ENCODE measurements at regions not wholly inside any gene's neighbourhood (a gene's known extent, or its start where the extent isn't known, plus 50 kb on each side); places are given as distances from the start of the nearest gene placed in this dataset.

DNA sequence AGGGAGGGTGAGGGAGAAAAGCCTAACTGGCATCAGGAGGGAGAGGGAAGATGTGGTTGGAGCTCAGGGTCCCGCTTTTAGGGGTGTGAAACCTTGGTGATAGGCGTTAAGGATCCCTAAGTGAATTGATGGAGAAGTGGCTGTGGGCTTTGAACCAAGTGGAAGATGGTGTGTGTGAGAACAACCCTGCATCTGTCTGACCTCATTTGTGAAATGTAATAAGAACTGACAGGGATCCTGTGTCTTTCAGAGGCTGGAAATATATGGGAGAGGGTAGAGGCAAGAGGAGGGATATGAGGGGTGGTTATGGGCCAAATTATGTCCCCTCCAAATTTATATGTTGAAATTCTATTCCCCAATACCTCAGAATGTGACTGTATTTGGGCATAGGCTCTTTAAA is 63.8 kb upstream of the NRXN3 start:
- ChIA-PET POLR2A (no interaction called here), CTCF (no interaction called here)
- no peak for ATAC-seq
- TF ChIP-seq, protein P1, sequence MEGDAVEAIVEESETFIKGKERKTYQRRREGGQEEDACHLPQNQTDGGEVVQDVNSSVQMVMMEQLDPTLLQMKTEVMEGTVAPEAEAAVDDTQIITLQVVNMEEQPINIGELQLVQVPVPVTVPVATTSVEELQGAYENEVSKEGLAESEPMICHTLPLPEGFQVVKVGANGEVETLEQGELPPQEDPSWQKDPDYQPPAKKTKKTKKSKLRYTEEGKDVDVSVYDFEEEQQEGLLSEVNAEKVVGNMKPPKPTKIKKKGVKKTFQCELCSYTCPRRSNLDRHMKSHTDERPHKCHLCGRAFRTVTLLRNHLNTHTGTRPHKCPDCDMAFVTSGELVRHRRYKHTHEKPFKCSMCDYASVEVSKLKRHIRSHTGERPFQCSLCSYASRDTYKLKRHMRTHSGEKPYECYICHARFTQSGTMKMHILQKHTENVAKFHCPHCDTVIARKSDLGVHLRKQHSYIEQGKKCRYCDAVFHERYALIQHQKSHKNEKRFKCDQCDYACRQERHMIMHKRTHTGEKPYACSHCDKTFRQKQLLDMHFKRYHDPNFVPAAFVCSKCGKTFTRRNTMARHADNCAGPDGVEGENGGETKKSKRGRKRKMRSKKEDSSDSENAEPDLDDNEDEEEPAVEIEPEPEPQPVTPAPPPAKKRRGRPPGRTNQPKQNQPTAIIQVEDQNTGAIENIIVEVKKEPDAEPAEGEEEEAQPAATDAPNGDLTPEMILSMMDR (IDR thresholded peaks at IDR 0.05): no peak
- DNase-seq: no peak
- H3K27me3 Mint-ChIP-seq: peaks cover 3% of the 10 kb centered on the region
- intact Hi-C loops (cut with micrococcal nuclease): no loop called here
- peaks cover 2% of the 10 kb centered on the region for H3K9me3 Mint-ChIP-seq
- H3K36me3 Mint-ChIP-seq (ENCODE audit: low read depth): no peaks in the 10 kb centered on the region
- no peak overlapping the region for H3K27ac Mint-ChIP-seq
- H3K4me1 Mint-ChIP-seq (ENCODE audit: low read depth): no peaks in the 10 kb centered on the region
- no peak overlapping the region for H3K4me3 Mint-ChIP-seq

GRCh38 chr14:78107166-78107565 is 63.0 kb upstream of the NRXN3 start:
- ChIA-PET POLR2A (no interaction called here), CTCF (no interaction called here)
- Mint-ChIP-seq H3K36me3 (ENCODE audit: low read depth) (no peaks in the 10 kb centered on the region), H3K27me3 (peaks cover 3% of the 10 kb centered on the region), H3K4me3 (no peak overlapping the region), H3K27ac (no peak overlapping the region), H3K9me3 (peaks cover 2% of the 10 kb centered on the region), H3K4me1 (ENCODE audit: low read depth) (no peaks in the 10 kb centered on the region)
- TF ChIP-seq, protein P1 (IDR thresholded peaks at IDR 0.05): no peak
- intact Hi-C loops (cut with micrococcal nuclease): no loop called here
- no peak for DNase-seq
- ATAC-seq: no peak

DNA sequence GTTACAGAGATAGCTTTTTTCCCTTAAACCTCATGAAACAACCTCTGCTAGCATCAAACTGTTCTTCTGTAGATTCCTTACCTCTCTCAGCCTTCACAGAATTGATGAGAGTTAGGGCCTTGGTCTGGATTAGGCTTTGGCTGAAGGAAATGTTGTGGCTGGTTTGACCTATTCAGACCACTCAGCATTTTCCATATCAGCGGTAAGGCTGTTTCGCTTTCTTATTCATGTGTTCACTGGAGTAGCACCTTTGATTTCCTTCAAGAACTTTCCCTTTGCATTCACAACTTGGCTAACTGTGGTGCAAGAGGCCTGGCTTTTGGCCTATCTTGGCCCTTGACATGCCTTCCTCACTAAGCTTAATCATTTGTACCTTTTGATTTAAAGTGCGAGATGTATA is 50.7 kb upstream of the NRXN3 start:
- POLR2A ChIA-PET: no interaction called here
- CTCF ChIA-PET: no interaction called here
- no peak for ATAC-seq
- H3K4me1 Mint-ChIP-seq (ENCODE audit: low read depth): no peaks in the 10 kb centered on the region
- no peak overlapping the region for H3K27ac Mint-ChIP-seq
- H3K9me3 Mint-ChIP-seq: no peaks in the 10 kb centered on the region
- no peak overlapping the region for H3K4me3 Mint-ChIP-seq
- H3K36me3 Mint-ChIP-seq (ENCODE audit: low read depth): no peaks in the 10 kb centered on the region
- no peak for DNase-seq
- intact Hi-C loops (cut with micrococcal nuclease): no loop called here
- TF ChIP-seq, protein P1 (IDR thresholded peaks at IDR 0.05): no peak
- peaks cover 3% of the 10 kb centered on the region for H3K27me3 Mint-ChIP-seq

Measured in activated CD8-positive, alpha-beta T cell treated with anti-CD3 and anti-CD28 coated beads for 36 hours (primary cell).